ENCODE measurements at regions not wholly inside any gene's neighbourhood (a gene's known extent, or its start where the extent isn't known, plus 50 kb on each side); places are given as distances from the start of the nearest gene placed in this dataset.

DNA sequence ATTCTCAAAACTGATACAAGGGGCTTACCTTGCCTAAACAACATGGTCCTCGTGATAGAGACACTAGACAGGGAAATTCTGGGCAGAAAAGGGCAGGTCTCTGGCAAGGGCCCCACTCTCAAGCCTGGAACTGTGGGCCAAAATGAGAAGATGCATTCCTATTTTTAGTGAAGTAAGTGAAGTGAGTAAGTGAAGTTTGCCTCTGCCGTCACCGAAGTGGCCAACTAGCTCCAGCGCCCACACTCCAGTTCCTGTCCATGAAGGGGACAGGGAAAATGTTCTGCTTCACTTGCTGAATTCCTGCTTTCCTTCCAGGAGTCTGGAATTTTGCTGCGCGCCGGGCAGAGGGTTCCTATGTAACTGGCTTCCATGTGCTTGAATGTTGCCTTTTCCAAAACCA is 1035.6 kb upstream of the TMEM132C start:
- no peak for DNase-seq (ENCODE audit: low spot score)

DNA sequence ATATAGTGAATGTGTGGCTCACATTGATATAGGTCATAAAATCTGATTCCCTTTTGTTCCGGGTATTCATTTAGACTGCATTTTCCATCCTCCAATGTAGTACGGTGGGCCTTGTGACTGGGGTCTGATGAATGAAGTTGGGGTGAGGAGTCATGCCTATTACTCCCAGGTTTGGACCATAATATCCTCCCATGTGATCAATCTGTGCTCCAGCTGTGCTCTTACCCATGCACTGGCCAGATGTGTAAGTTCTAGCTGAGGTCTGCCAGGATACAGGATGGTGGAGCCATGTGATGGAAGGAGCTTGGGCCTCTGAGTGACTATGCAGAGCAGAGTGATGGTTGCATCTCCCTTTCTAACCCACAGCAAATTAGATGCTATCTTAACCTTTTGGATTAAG is 1034.0 kb upstream of the TMEM132C start:
- no peak for DNase-seq (ENCODE audit: low spot score)

DNA sequence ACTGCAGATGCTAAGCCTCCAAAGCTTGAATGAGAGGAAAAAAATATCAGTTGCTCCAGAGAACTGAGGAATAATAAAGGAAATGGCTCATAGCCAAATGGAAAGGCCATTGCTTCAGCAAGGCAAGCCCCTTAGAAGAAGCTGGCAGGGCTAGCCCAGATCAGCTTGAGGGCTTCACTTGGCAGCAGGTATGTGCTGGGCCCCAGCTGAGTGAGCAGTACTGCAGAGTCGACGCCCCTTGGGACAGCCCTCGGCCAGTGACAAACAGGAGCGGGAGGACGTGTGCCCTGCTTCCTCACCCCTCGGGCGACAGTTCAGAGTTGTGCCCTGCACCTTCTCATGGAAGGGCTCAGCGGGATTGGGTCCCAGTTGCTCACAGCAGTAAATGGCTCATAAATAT is 1031.2 kb upstream of the TMEM132C start:
- DNase-seq (ENCODE audit: low spot score), result no peak

DNA sequence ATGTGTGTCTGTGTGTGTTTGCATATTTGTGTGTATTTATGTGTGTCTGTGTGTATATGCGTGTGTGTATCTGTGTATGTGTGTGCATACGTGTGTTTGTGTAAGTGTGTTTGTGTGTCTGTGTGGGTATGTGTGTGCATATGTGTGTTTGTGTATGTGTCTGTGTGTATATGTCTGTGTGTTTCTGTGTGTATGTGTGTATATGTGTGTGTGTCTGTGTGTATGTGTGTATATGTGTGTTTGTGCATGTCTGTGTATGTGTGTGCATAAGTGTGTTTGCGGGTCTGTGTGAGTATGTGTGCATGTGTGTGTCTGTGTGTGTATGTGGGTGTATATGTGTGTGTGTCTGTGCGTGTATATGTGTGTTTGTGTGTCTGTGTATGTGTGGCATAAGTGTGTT is 1030.5 kb upstream of the TMEM132C start:
- no peak for DNase-seq (ENCODE audit: low spot score)

DNA sequence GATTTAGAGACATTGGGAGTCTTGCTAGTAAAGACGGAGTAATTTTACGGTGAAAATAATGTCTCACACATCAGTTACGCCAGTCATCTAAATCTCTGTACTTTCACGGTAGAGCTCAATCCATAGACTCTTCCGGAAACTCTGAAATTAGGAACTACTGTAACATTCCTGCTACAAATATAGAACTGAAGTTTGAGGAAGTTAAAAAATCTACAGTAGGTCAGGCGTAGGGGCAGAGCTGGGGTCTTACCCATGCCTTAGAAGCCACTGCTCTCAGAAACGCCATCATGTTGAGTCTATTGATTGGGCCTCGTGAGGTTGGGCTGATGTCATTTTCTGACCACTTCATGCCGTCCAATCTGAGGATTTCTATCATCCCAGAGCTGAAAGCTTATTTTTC is 1029.8 kb upstream of the TMEM132C start:
- no peak for DNase-seq (ENCODE audit: low spot score)

DNA sequence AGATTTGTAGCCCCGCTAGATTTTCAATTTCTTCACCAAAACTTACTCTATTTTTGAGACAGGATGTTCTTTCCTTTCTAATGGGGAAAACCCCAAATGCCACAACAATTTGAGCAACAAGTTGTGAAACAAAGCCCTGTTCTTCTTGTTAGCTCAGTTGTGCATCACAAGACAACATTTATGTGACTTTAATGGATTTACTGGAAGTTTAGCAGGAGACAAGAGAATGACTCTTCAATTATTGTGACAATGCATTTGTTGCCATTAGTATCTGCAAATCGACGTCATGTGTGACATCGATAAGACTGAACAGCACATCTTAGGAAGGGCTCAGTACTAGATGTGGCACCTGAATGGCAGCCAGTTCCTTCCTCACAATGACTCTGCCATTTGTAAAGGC is 1028.9 kb upstream of the TMEM132C start:
- no peak for DNase-seq (ENCODE audit: low spot score)

DNA sequence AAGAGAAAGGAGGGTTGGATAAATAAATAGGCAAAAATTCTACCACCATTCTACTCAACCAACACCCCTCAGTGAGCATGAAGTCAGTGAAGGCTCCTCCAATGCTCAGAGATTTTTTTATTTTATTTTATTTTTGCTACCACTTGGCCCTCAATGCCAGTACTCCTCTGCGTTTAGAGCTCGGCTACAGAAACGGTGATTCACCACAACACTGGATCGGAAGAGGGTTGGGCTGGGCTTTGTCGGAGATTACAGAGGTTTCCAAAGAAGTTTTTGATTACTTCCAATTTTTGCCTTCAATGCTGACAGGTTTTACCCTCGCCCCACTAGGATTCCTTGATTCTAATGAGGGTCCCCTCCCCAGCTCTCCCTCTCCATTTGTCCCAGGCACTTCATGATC is 1027.2 kb upstream of the TMEM132C start:
- DNase-seq (ENCODE audit: low spot score), result no peak

DNA sequence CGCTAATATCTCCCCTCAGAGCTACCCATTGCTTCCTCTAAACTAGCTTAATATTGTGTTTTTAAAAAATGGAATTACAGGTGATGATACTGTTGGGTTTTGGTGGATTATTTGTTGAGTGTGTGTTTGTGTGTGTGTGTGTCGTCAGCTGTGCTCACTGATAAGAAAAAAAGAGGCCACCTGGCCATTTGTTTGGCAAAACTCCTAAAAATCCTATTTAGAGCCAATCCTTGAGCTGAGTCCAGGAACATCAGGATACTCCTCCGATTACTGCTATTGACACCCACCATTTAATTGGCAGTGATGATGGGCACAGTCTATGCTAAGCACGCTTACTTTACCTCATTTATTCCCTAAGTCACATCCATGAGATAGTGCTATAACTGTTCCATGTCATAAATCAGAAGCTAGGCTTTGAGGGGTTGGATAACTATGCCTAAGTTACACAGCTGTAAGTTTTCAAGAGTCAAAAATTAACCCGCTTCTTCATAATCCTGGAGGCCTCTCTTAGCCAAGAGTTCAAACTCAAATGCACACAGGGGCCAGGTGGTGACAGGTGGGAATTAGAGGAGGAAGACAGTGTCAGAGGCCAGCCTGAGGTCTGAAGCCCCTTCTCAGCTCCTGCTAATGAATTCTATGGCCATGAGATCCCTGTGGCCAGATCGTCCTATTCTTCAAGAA is 1026.6 kb upstream of the TMEM132C start:
- DNase-seq (ENCODE audit: low spot score), result no peak

DNA sequence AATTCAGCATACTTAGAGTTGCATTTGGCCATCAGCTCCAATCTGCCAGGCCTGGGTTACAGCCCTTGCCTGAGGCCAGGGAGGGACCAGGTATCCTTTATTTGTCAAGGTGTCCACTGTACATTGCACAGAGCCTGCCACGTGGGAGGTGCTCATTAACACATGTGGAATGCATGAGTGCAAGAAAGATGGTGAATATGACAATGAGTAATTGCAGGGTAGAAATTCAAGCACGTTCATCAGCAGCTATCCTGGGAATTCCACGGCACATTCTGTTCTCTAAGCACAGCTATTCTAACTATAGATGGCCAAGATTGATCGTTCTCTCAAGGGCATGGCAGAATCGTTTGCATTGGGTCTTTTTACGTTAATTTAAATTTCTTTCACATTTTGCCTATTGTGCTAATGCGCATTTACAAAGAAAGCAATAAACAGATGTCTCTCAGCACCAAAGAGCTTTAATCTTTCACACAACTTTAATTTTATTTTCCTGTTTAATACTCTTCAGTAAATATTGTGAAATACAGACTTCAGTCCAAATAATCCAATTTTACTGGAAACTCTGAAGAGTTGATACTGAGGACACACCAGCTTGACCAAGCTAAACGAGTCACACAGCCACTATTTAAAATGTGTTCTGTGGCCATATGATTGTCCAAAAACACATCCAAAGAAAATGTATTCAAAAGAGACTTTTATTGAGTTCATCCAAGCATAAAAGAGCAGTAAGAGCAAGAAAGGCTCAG is 1025.7 kb upstream of the TMEM132C start:
- DNase-seq (ENCODE audit: low spot score), result no peak

DNA sequence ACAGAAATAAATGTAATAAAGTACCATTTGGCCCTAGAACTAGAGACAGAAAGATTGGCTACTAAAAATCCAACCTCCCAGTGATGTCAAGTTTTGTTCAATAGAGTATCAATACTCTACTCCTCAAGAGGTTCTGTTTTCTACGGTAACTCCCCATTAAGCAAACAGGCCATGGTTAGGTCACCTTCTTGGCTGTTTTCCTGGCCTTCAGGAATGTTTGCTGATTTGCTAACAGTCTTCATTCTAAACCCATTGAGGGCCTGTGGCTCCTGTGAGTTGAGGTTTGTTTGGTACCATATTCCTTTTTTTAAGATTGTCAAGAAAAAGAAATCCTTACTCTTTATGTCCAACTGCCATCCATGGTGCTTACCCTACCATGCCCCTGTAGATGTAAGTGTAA is 1022.0 kb upstream of the TMEM132C start:
- no peak for DNase-seq (ENCODE audit: low spot score)

DNA sequence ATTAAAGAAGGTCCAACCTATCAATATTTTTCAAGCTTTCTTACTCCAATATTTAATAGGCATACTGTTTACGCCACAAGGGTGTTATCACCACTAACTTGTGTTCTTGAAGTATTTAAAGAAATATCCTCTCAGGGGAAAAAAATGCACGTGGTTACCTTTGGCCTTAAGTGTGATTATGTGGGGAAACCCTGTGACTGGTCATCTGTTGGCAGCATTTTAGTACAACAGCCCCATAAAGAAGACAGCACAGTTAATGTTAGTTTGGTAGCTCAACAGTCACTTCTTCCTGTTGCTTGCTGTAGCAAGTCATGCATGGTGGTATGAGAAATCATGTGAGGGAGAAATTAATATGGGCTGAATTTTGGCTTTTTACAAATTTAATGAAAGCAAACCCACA is 1021.5 kb upstream of the TMEM132C start:
- no peak for DNase-seq (ENCODE audit: low spot score)

DNA sequence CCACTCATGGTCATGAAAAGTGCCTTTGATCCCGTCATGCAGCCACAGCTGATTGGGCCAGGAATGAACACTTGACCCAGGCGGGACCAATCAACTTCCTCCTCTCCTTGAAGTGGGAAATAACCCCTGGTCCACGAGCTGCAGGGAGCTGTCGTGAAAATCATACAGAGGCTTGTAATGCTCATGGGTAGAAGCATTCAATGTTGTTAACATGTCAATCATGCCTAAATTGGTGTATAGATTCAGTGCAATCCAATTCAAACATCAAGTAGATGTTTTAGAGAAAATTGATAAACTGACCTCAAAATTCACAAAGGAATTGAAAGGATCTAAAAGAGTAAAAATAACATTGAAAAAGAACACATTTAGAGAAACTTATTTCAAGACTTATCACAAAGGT is 1019.0 kb upstream of the TMEM132C start:
- DNase-seq (ENCODE audit: low spot score), result no peak

DNA sequence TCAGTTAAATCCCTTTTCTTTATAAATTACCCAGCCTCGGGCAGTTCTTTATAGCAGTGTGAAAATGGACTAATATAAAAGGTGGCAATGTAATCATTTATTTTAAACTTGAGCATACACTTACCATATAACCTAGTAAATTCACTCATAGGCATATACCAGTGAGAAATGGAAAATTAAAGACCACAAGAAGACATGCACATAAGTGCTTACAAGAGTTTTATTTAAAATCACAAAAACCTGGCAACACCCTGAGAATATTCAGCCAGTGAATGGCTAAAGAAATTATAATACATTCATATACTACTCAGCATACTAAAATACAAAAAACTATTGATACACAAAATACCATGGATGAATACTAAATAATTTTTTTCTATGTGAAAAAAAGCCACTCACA is 1017.5 kb upstream of the TMEM132C start:
- DNase-seq (ENCODE audit: low spot score), result no peak

DNA sequence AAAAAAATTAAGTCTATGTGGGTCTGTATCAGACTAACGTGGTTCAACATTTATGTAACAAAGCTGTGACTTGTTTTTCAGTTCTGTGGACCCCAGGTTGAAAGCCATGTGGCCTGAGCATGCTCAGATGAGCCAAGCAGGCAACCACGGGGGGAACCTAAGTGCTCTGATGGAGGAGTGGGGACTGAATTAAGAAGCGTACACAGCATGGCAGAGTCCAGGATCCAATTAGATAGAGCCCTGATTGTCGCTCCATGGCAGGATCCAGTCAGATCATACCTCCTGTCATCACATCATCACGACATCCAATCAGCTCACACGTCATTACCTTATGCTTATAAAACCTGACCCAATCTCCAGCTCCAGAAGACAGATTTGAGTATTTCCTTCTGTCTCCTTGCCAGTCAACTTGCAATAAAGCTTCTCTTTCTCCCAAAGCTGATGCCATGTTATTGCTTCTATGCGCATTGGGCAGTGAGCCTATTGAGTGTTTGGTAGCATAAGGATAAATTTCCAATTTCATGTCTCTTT is 1013.1 kb upstream of the TMEM132C start:
- DNase-seq (ENCODE audit: low spot score), result no peak

DNA sequence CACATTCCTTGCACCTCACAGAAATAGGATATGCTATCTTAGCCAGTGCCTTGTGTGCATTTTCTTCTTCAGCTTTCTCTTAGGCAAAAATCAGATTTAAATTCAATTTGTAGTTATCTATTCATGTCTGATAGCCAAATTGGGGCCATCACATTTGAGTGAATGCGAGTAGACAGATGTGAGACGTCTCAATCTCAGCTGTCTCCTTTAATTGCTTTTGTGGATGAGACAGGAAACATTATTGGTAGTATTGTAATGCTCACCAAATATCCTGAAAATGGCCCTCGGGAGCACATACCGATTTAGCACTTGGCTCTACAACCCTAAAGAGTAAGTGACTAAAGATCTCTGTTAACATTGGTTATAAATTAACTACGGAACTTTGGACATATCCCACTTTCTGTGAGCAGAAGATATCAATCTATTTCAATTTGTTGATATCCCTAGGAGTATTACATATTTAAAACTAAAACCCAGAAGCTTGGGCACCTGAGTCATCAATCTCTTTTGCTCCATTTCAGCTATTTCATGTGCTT is 1012.5 kb upstream of the TMEM132C start:
- no peak for DNase-seq (ENCODE audit: low spot score)

DNA sequence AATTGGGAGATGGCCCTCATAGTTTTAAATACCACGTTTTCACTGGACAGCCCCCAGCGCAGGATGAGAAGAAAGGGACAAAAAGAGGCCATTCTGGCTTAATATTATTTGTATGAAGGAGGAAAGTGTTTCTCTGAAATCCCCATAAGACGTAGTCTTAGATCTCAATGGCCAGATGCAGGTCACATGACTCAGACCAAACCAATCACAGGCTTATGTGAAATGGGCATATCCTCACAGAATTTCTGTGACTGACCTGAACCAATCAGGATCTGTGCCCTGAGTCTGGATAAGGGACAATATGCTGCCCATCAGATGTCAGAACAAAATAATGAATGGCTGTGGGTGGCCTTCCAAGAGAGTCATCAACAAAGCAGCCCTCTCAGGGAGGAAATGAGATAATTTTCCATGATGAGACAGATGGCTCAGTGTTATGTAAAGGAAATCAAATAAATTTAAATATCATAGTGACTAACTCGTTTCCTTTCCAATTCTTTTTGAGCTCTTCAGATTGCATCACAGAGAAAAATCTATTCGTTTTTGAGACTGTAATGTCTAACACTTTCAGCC is 1009.5 kb upstream of the TMEM132C start:
- DNase-seq (ENCODE audit: low spot score), result peak; percentile 7

DNA sequence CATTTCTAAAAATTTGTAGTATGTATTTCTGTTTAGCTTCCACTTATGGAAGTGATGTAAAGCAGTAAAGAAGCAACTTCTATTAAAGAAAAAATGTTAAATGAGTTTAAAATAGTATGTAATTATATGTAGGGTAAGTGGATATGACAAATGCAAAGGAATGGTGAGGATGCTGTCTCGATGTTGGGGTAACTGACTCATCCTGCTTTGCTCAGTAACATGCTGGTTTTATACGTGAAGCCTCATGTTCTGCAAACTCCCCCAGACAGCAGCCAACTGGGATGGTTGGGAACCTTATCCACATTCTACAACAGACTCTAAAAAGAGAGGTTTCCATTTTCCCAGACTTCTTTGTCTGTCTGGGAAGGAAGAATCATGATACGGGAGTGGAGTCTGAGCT is 1006.4 kb upstream of the TMEM132C start:
- no peak for DNase-seq (ENCODE audit: low spot score)

DNA sequence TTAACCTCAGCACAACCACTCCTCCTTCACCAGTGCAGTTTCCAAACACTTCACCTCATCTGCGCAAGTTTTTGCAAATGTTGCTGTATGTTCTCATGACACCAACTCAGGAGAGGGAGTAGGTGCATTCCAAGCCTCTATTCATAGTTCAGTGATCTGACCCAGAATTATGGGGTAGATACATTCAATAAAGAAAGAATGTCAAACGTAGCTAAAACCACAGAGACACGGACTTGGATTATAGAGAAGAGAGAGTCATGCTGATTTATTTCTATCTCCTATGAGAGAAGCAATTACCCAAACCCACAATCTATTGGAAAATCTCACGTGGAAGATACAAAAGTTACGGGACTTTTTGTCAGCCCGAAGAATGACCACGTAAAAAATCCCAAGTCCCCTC is 1006.0 kb upstream of the TMEM132C start:
- DNase-seq (ENCODE audit: low spot score), result no peak

DNA sequence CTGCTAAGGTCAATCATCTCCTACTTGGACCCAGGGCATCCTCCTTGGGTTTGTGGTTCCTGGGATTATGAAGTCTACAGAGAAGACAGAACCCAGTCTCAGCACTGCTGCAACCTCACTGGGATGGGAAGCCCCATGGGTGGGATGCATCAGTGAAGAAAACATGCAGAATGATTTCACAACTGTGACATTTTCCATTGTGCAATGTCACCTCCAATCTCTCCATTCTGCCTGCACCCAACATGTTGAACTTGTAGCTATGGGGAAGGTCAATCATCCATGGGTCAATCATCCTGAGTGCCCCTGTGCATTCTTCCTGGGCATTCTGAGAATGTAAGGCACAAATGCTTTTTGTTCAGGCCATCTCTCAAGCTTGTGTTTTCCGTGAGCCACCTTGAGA is 1004.4 kb upstream of the TMEM132C start:
- no peak for DNase-seq (ENCODE audit: low spot score)

DNA sequence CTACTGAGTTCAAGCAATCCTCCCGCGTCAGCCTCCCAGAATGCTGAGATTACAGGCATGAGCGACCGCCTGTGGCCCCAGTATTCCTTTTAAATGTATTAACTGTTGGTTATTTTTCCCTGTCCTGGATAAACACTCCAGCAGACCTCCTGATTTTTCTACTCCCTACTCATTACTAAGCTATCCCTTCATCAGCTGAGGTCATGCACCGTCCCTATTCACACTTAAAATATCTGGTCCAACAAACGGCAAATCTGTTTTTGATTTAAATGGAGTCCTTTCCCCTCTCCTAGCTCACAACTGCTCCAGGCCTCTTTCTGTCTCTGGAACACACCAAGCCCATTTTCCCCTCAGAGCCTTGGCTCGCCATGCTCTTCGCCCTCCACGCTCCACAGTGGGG is 1003.3 kb upstream of the TMEM132C start:
- DNase-seq (ENCODE audit: low spot score), result no peak

DNA sequence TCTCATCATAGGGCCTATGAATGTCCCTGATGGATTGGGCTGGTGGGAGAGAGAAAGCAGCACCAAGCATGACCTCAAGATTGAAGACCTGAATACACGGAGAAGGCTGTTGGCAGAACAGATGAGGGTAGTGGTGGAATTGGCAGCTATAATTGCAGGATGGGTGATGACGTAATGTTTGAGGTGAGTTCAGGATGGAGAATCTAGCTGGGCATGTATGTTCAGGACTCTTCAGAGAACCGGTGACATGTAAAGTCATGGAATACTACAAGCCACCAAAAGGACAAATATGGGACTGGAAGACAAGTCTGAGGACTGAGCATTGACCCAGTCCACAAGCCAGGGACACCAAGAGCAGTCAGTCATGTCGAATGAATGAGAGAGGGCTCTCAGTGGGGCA is 999.8 kb upstream of the TMEM132C start:
- DNase-seq (ENCODE audit: low spot score), result no peak

DNA sequence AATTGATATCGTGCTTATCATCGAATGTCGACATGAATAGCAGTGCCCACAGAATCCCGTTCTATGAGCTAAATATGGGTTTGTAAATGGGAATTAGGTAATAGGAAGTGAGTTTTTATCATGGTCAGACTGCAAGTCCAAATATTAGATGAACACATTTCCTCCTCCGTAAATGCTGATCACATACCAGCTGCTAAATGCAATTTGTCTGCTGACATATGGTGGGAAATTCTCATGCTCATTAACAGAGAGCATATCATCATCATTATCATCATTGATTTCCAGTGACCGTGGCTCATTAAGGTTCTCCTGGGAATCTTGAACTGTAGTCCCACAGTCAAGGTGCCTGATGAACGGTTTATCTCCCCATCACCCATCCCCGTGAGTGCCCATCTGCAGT is 998.8 kb upstream of the TMEM132C start:
- no peak for DNase-seq (ENCODE audit: low spot score)
